ENCODE measurements at regions not wholly inside any gene's neighbourhood (a gene's known extent, or its start where the extent isn't known, plus 50 kb on each side); places are given as distances from the start of the nearest gene placed in this dataset.

GRCh38 chr20:51938559-51939258 is 136.4 kb upstream of the SALL4 start:
- no peak for ATAC-seq (ENCODE audit: insufficient number of reproducible peaks, low FRiP score, low read depth)
- Histone ChIP-seq H3K4me1 (ENCODE audit: control insufficient read depth in 1 of 2, low read depth in 2 of 2) (no peaks in the 10 kb centered on the region), H3K27me3 (replicated peaks; ENCODE audit: insufficient read depth) (no peaks in the 10 kb centered on the region), H3K4me3 (no peak overlapping the region), H3K9me3 (no peaks in the 10 kb centered on the region), H3K36me3 (no peaks in the 10 kb centered on the region), H3K27ac (no peak overlapping the region)
- no peak for TF ChIP-seq CTCF (IDR thresholded peaks at IDR 0.05)
- no peak for DNase-seq (ENCODE audit: low spot score)

GRCh38 chr20:51937779-51938178 is 135.5 kb upstream of the SALL4 start:
- H3K4me1 ChIP-seq (ENCODE audit: control insufficient read depth in 1 of 2, low read depth in 2 of 2): no peaks in the 10 kb centered on the region
- no peak for ATAC-seq (ENCODE audit: insufficient number of reproducible peaks, low FRiP score, low read depth)

GRCh38 chr20:51936377-51936776 is 134.1 kb upstream of the SALL4 start:
- no peak overlapping the region for H3K4me3 ChIP-seq
- no peak overlapping the region for H3K27ac ChIP-seq
- no peaks in the 10 kb centered on the region for H3K36me3 ChIP-seq
- ATAC-seq (ENCODE audit: insufficient number of reproducible peaks, low FRiP score, low read depth): no peak
- TF ChIP-seq CTCF (IDR thresholded peaks at IDR 0.05): no peak
- H3K9me3 ChIP-seq: no peaks in the 10 kb centered on the region
- no peaks in the 10 kb centered on the region for H3K4me1 ChIP-seq (ENCODE audit: control insufficient read depth in 1 of 2, low read depth in 2 of 2)
- no peak for DNase-seq (ENCODE audit: low spot score)
- H3K27me3 ChIP-seq (replicated peaks; ENCODE audit: insufficient read depth): no peaks in the 10 kb centered on the region

More at GRCh38 chr20:51937779-51938178, 135.5 kb upstream of the SALL4 start:
- Histone ChIP-seq H3K9me3 (no peaks in the 10 kb centered on the region), H3K27ac (no peak overlapping the region), H3K4me3 (no peak overlapping the region), H3K36me3 (no peaks in the 10 kb centered on the region), H3K27me3 (replicated peaks; ENCODE audit: insufficient read depth) (no peaks in the 10 kb centered on the region)
- no peak for DNase-seq (ENCODE audit: low spot score)
- TF ChIP-seq CTCF (IDR thresholded peaks at IDR 0.05): no peak

GRCh38 chr20:51935003-51935358 is 132.7 kb upstream of the SALL4 start:
- no peak overlapping the region for H3K27ac ChIP-seq
- DNase-seq (ENCODE audit: low spot score) (no peak), ATAC-seq (ENCODE audit: insufficient number of reproducible peaks, low FRiP score, low read depth) (no peak)
- no peaks in the 10 kb centered on the region for H3K9me3 ChIP-seq
- TF ChIP-seq CTCF (IDR thresholded peaks at IDR 0.05): no peak
- no peaks in the 10 kb centered on the region for H3K36me3 ChIP-seq
- H3K4me1 ChIP-seq (ENCODE audit: control insufficient read depth in 1 of 2, low read depth in 2 of 2): no peaks in the 10 kb centered on the region
- H3K4me3 ChIP-seq: no peak overlapping the region
- no peaks in the 10 kb centered on the region for H3K27me3 ChIP-seq (replicated peaks; ENCODE audit: insufficient read depth)

GRCh38 chr20:51934301-51935002 is 132.1 kb upstream of the SALL4 start:
- ATAC-seq (ENCODE audit: insufficient number of reproducible peaks, low FRiP score, low read depth): no peak
- H3K27ac ChIP-seq: no peak overlapping the region
- TF ChIP-seq CTCF (IDR thresholded peaks at IDR 0.05): no peak
- no peak for DNase-seq (ENCODE audit: low spot score)
- no peaks in the 10 kb centered on the region for H3K9me3 ChIP-seq
- H3K27me3 ChIP-seq (replicated peaks; ENCODE audit: insufficient read depth): no peaks in the 10 kb centered on the region
- no peaks in the 10 kb centered on the region for H3K4me1 ChIP-seq (ENCODE audit: control insufficient read depth in 1 of 2, low read depth in 2 of 2)
- H3K4me3 ChIP-seq: no peak overlapping the region
- no peaks in the 10 kb centered on the region for H3K36me3 ChIP-seq

Data from thoracic aorta (tissue), 2 donors.